Natural killer cell treated with Interleukin-12 subunit alpha and Interleukin-12 subunit beta and Interleukin-15 and Interleukin-18, amount 100 ng/mL, for 72 hours (primary cell): ENCODE measurements at regions not wholly inside any gene's neighbourhood (a gene's known extent, or its start where the extent isn't known, plus 50 kb on each side); places are given as distances from the start of the nearest gene placed in this dataset.
"Not testable (repeated sequence)": the region's sequence is repeated elsewhere in the genome, so short reads cannot be mapped to it uniquely, and the experiment has no call there.

Experiments used
- ATAC-seq, 2 donors: fragments of 150-1000 bp; cut with Tn5 transposase in 1 of 2; sonication (Bioruptor Pico), chemical (Tn5 transposase) in 1 of 2; 2 replicates each; pipeline ENCODE4 v1.10.0; 2021
- DNase-seq: peaks from one replicate; pipeline ENCODE4 v3.0.0; 2022; ENCODE audit warnings: low spot score
- H3K27ac Mint-ChIP-seq, 2 donors: 1 replicate in 1 of 2; 2 replicates in 1 of 2; pipeline ENCODE4 v1.8.0; 2022; ENCODE audit warnings: mixed read lengths in 2 of 2, mild to moderate bottlenecking in 1 of 2, moderate library complexity in 1 of 2
- H3K27me3 Mint-ChIP-seq, 2 donors: 1 replicate in 1 of 2; 2 replicates in 1 of 2; pipeline ENCODE4 v1.8.0; 2022; ENCODE audit warnings: mixed read lengths in 2 of 2
- H3K36me3 Mint-ChIP-seq: one replicate; pipeline ENCODE4 v1.8.0; 2022; ENCODE audit warnings: mixed read lengths
- H3K4me1 Mint-ChIP-seq, 2 donors: 1 replicate in 1 of 2; 2 replicates in 1 of 2; pipeline ENCODE4 v1.8.0; 2022; ENCODE audit warnings: low read depth in 2 of 2, mixed read lengths in 2 of 2, mild to moderate bottlenecking in 1 of 2
- H3K4me3 Mint-ChIP-seq: one replicate; pipeline ENCODE4 v1.8.0; 2022; ENCODE audit warnings: mixed read lengths
- H3K9me3 Mint-ChIP-seq: 2 replicates; pipeline ENCODE4 v1.8.0; 2022; ENCODE audit warnings: mixed read lengths

GRCh38 chr3:22372292-22373062, 621.5 kb upstream of the ZNF385D start:
- Mint-ChIP-seq H3K27me3 (peaks cover 18 to 19% of the 10 kb centered on the region in 2 donors), H3K4me3 (no peak overlapping the region), H3K4me1 (no peaks in the 10 kb centered on the region), H3K9me3 (peaks cover 11% of the 10 kb centered on the region), H3K36me3 (peaks cover 16% of the 10 kb centered on the region), H3K27ac (no peak overlapping the region)
- ATAC-seq (no peak), DNase-seq (no peak)

- H3K4me3 Mint-ChIP-seq, result no peak overlapping the region
- H3K36me3 Mint-ChIP-seq, result peaks cover 16% of the 10 kb centered on the region
- no peaks in the 10 kb centered on the region for H3K4me1 Mint-ChIP-seq
- no peak overlapping the region for H3K27ac Mint-ChIP-seq
- H3K27me3 Mint-ChIP-seq, result peaks cover 18 to 19% of the 10 kb centered on the region in 2 donors
- H3K9me3 Mint-ChIP-seq, result peaks cover 15% of the 10 kb centered on the region
- ATAC-seq, result no peak
- DNase-seq, result no peak
These were observed 622.2 kb upstream of the ZNF385D start for GRCh38 chr3:22373182-22373581.

GRCh38 chr3:22373827-22374226, 622.8 kb upstream of the ZNF385D start:
- DNase-seq, result no peak
- Mint-ChIP-seq H3K4me3 (no peak overlapping the region), H3K9me3 (peaks cover 16% of the 10 kb centered on the region), H3K4me1 (no peaks in the 10 kb centered on the region), H3K36me3 (peaks cover 16% of the 10 kb centered on the region), H3K27me3 (peaks cover 18 to 19% of the 10 kb centered on the region in 2 donors), H3K27ac (no peak overlapping the region)
- ATAC-seq, result no peak

- H3K36me3 Mint-ChIP-seq, result peaks cover 7% of the 10 kb centered on the region
- DNase-seq (no peak), ATAC-seq (no peak)
- H3K9me3 Mint-ChIP-seq, result peaks cover 24% of the 10 kb centered on the region
- no peaks in the 10 kb centered on the region for H3K4me1 Mint-ChIP-seq
- H3K4me3 Mint-ChIP-seq, result no peak overlapping the region
- no peak overlapping the region for H3K27ac Mint-ChIP-seq
- H3K27me3 Mint-ChIP-seq, result peaks cover 8% of the 10 kb centered on the region in 2 donors
These were observed 626.4 kb upstream of the ZNF385D start for GRCh38 chr3:22377421-22377820.

GRCh38 chr3:22378869-22379268, 627.9 kb upstream of the ZNF385D start:
- Mint-ChIP-seq H3K36me3 (no peaks in the 10 kb centered on the region), H3K9me3 (peaks cover 20% of the 10 kb centered on the region), H3K4me3 (no peak overlapping the region), H3K4me1 (no peaks in the 10 kb centered on the region), H3K27me3 (peaks cover 0 to 3% of the 10 kb centered on the region in 2 donors), H3K27ac (no peak overlapping the region)
- ATAC-seq (no peak), DNase-seq (no peak)

- H3K4me3 Mint-ChIP-seq, result no peak overlapping the region
- DNase-seq (no peak), ATAC-seq (no peak)
- no peaks in the 10 kb centered on the region for H3K27me3 Mint-ChIP-seq
- H3K9me3 Mint-ChIP-seq, result peaks cover 20% of the 10 kb centered on the region
- H3K36me3 Mint-ChIP-seq, result no peaks in the 10 kb centered on the region
- H3K4me1 Mint-ChIP-seq, result no peaks in the 10 kb centered on the region
- no peak overlapping the region for H3K27ac Mint-ChIP-seq
These were observed 629.2 kb upstream of the ZNF385D start for GRCh38 chr3:22380253-22380652.

- not testable (repeated sequence) for DNase-seq, H3K36me3 Mint-ChIP-seq, H3K27me3 Mint-ChIP-seq, H3K27ac Mint-ChIP-seq, ATAC-seq, H3K4me1 Mint-ChIP-seq
- peak overlapping the region; percentile 11 for H3K4me3 Mint-ChIP-seq
- peaks cover 20% of the 10 kb centered on the region for H3K9me3 Mint-ChIP-seq
These were observed 630.6 kb upstream of the ZNF385D start for GRCh38 chr3:22381564-22381963.

GRCh38 chr3:22383285-22383684, 632.3 kb upstream of the ZNF385D start:
- Mint-ChIP-seq H3K4me3 (no peak overlapping the region), H3K27ac (no peak overlapping the region), H3K36me3 (no peaks in the 10 kb centered on the region), H3K4me1 (no peaks in the 10 kb centered on the region), H3K27me3 (no peaks in the 10 kb centered on the region), H3K9me3 (peaks cover 19% of the 10 kb centered on the region)
- DNase-seq, result no peak
- no peak for ATAC-seq

- DNase-seq (no peak), ATAC-seq (no peak)
- Mint-ChIP-seq H3K27me3 (no peaks in the 10 kb centered on the region), H3K4me1 (no peaks in the 10 kb centered on the region), H3K36me3 (no peaks in the 10 kb centered on the region), H3K9me3 (peaks cover 13% of the 10 kb centered on the region), H3K27ac (no peak overlapping the region), H3K4me3 (no peak overlapping the region)
These were observed 635.1 kb upstream of the ZNF385D start for GRCh38 chr3:22386107-22386506.

GRCh38 chr3:22392286-22392685, 641.3 kb upstream of the ZNF385D start:
- Mint-ChIP-seq H3K27ac (no peak overlapping the region), H3K4me1 (no peaks in the 10 kb centered on the region), H3K27me3 (no peaks in the 10 kb centered on the region), H3K36me3 (peaks cover 3% of the 10 kb centered on the region), H3K9me3 (peaks cover 4% of the 10 kb centered on the region), H3K4me3 (no peak overlapping the region)
- no peak for ATAC-seq
- no peak for DNase-seq

- no peak for DNase-seq
- Mint-ChIP-seq H3K4me3 (no peak overlapping the region), H3K27me3 (no peaks in the 10 kb centered on the region), H3K36me3 (peaks cover 6% of the 10 kb centered on the region), H3K4me1 (no peaks in the 10 kb centered on the region), H3K27ac (no peak overlapping the region), H3K9me3 (peaks cover 8% of the 10 kb centered on the region)
- no peak for ATAC-seq
These were observed 641.8 kb upstream of the ZNF385D start for GRCh38 chr3:22392859-22393258.

- H3K4me3 Mint-ChIP-seq, result no peak overlapping the region
These were observed 648.6 kb upstream of the ZNF385D start for GRCh38 chr3:22399566-22399965.

GRCh38 chr3:22401499-22401898, 650.5 kb upstream of the ZNF385D start:
- no peaks in the 10 kb centered on the region for H3K4me1 Mint-ChIP-seq
- H3K27ac Mint-ChIP-seq, result no peak overlapping the region
- DNase-seq (no peak), ATAC-seq (no peak)
- H3K4me3 Mint-ChIP-seq, result no peak overlapping the region
- H3K9me3 Mint-ChIP-seq, result peaks cover 14% of the 10 kb centered on the region
- H3K27me3 Mint-ChIP-seq, result no peaks in the 10 kb centered on the region
- H3K36me3 Mint-ChIP-seq, result peaks cover 11% of the 10 kb centered on the region

More at GRCh38 chr3:22399566-22399965, 648.6 kb upstream of the ZNF385D start:
- ATAC-seq (no peak), DNase-seq (no peak)
- peaks cover 11% of the 10 kb centered on the region for H3K36me3 Mint-ChIP-seq
- no peak overlapping the region for H3K27ac Mint-ChIP-seq
- H3K4me1 Mint-ChIP-seq, result no peaks in the 10 kb centered on the region
- no peaks in the 10 kb centered on the region for H3K27me3 Mint-ChIP-seq
- H3K9me3 Mint-ChIP-seq, result peaks cover 14% of the 10 kb centered on the region

- Mint-ChIP-seq H3K27ac (no peak overlapping the region), H3K4me1 (no peaks in the 10 kb centered on the region), H3K27me3 (no peaks in the 10 kb centered on the region), H3K4me3 (no peak overlapping the region), H3K36me3 (peaks cover 15% of the 10 kb centered on the region), H3K9me3 (peaks cover 16% of the 10 kb centered on the region)
- DNase-seq (no peak), ATAC-seq (no peak)
These were observed 663.2 kb upstream of the ZNF385D start for GRCh38 chr3:22414239-22414638.
